ENCODE measurements at regions not wholly inside any gene's neighbourhood (a gene's known extent, or its start where the extent isn't known, plus 50 kb on each side); places are given as distances from the start of the nearest gene placed in this dataset.

DNA sequence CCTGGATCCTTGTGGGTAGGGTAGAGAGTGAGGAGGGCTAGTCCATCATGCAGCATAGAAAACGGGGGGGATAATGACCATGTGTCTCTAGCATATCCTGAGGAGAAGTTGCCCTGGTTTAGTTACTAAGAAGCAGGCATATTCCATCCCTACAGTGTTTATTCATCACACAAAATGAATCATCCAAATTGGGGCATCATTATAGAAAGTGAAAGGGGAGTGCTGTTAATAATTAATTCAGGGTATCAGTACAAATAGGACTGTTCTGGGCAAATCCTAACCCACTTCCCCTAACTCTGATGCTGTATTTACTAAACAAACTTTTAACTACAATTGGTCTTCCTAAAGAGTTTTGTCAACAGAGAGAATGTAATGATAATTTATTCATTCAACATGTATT, 281.1 kb upstream of the ARX start:
- no peak overlapping the region for H3K27ac Mint-ChIP-seq
- H3K27me3 ChIP-seq (ENCODE audit: insufficient read depth): no peaks in the 10 kb centered on the region
- no peaks in the 10 kb centered on the region for H3K36me3 Mint-ChIP-seq (ENCODE audit: low read depth)
- H3K9me2 ChIP-seq (ENCODE audit: insufficient read depth): no peaks in the 10 kb centered on the region
- no peaks in the 10 kb centered on the region for H3K9me3 Mint-ChIP-seq
- H4K20me1 ChIP-seq (replicated peaks; ENCODE audit: insufficient read depth): no peaks in the 10 kb centered on the region
- no peaks in the 10 kb centered on the region for H3K27me3 Mint-ChIP-seq (ENCODE audit: insufficient read depth, low read depth, poor library complexity)
- no peak overlapping the region for H3K27ac ChIP-seq (ENCODE audit: low read depth)
- no peaks in the 10 kb centered on the region for H3F3A ChIP-seq (replicated peaks; ENCODE audit: low read depth)
- no peaks in the 10 kb centered on the region; the same call in 2 of the 3 replicates for H3K4me1 Mint-ChIP-seq
- ATAC-seq: no peak
- DNase-seq (ENCODE audit: low spot score): no peak
- no peak overlapping the region for H3K4me2 ChIP-seq
- no peaks in the 10 kb centered on the region for H3K79me2 ChIP-seq (replicated peaks; ENCODE audit: insufficient read depth)
- no peaks in the 10 kb centered on the region; the same call in 1 of the 2 replicates for H3K4me1 ChIP-seq (ENCODE audit: insufficient read depth)
- no peaks in the 10 kb centered on the region for H3K36me3 ChIP-seq (ENCODE audit: insufficient read depth)
- no peak overlapping the region for H2AFZ ChIP-seq
- no peak overlapping the region for H3K4me3 ChIP-seq
- TF ChIP-seq NANOG (IDR thresholded peaks at IDR 0.05; ENCODE audit: borderline replicate concordance) (no peak), EZH2 (IDR thresholded peaks at IDR 0.05; ENCODE audit: low read depth, unreplicated experiment) (no peak), STAT1 (IDR thresholded peaks at IDR 0.05; ENCODE audit: unreplicated experiment) (no peak), JUNB (IDR thresholded peaks at IDR 0.05; ENCODE audit: unreplicated experiment) (no peak), ZNF331 (CRISPR knock-in tag; IDR thresholded peaks at IDR 0.05; ENCODE audit: low read depth) (no peak), POLR2AphosphoS5 (IDR thresholded peaks at IDR 0.05; ENCODE audit: low read depth) (no peak), EZH2phosphoT487 (IDR thresholded peaks at IDR 0.05; ENCODE audit: unreplicated experiment) (no peak)
- TF ChIP-seq, protein P1, sequence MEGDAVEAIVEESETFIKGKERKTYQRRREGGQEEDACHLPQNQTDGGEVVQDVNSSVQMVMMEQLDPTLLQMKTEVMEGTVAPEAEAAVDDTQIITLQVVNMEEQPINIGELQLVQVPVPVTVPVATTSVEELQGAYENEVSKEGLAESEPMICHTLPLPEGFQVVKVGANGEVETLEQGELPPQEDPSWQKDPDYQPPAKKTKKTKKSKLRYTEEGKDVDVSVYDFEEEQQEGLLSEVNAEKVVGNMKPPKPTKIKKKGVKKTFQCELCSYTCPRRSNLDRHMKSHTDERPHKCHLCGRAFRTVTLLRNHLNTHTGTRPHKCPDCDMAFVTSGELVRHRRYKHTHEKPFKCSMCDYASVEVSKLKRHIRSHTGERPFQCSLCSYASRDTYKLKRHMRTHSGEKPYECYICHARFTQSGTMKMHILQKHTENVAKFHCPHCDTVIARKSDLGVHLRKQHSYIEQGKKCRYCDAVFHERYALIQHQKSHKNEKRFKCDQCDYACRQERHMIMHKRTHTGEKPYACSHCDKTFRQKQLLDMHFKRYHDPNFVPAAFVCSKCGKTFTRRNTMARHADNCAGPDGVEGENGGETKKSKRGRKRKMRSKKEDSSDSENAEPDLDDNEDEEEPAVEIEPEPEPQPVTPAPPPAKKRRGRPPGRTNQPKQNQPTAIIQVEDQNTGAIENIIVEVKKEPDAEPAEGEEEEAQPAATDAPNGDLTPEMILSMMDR (conservative IDR thresholded peaks at IDR 0.05; ENCODE audit: low read depth in 2 of 2): no peak
- TF ChIP-seq, protein P2, sequence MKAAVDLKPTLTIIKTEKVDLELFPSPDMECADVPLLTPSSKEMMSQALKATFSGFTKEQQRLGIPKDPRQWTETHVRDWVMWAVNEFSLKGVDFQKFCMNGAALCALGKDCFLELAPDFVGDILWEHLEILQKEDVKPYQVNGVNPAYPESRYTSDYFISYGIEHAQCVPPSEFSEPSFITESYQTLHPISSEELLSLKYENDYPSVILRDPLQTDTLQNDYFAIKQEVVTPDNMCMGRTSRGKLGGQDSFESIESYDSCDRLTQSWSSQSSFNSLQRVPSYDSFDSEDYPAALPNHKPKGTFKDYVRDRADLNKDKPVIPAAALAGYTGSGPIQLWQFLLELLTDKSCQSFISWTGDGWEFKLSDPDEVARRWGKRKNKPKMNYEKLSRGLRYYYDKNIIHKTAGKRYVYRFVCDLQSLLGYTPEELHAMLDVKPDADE (IDR thresholded peaks at IDR 0.05): no peak
- TF ChIP-seq, protein P3, sequence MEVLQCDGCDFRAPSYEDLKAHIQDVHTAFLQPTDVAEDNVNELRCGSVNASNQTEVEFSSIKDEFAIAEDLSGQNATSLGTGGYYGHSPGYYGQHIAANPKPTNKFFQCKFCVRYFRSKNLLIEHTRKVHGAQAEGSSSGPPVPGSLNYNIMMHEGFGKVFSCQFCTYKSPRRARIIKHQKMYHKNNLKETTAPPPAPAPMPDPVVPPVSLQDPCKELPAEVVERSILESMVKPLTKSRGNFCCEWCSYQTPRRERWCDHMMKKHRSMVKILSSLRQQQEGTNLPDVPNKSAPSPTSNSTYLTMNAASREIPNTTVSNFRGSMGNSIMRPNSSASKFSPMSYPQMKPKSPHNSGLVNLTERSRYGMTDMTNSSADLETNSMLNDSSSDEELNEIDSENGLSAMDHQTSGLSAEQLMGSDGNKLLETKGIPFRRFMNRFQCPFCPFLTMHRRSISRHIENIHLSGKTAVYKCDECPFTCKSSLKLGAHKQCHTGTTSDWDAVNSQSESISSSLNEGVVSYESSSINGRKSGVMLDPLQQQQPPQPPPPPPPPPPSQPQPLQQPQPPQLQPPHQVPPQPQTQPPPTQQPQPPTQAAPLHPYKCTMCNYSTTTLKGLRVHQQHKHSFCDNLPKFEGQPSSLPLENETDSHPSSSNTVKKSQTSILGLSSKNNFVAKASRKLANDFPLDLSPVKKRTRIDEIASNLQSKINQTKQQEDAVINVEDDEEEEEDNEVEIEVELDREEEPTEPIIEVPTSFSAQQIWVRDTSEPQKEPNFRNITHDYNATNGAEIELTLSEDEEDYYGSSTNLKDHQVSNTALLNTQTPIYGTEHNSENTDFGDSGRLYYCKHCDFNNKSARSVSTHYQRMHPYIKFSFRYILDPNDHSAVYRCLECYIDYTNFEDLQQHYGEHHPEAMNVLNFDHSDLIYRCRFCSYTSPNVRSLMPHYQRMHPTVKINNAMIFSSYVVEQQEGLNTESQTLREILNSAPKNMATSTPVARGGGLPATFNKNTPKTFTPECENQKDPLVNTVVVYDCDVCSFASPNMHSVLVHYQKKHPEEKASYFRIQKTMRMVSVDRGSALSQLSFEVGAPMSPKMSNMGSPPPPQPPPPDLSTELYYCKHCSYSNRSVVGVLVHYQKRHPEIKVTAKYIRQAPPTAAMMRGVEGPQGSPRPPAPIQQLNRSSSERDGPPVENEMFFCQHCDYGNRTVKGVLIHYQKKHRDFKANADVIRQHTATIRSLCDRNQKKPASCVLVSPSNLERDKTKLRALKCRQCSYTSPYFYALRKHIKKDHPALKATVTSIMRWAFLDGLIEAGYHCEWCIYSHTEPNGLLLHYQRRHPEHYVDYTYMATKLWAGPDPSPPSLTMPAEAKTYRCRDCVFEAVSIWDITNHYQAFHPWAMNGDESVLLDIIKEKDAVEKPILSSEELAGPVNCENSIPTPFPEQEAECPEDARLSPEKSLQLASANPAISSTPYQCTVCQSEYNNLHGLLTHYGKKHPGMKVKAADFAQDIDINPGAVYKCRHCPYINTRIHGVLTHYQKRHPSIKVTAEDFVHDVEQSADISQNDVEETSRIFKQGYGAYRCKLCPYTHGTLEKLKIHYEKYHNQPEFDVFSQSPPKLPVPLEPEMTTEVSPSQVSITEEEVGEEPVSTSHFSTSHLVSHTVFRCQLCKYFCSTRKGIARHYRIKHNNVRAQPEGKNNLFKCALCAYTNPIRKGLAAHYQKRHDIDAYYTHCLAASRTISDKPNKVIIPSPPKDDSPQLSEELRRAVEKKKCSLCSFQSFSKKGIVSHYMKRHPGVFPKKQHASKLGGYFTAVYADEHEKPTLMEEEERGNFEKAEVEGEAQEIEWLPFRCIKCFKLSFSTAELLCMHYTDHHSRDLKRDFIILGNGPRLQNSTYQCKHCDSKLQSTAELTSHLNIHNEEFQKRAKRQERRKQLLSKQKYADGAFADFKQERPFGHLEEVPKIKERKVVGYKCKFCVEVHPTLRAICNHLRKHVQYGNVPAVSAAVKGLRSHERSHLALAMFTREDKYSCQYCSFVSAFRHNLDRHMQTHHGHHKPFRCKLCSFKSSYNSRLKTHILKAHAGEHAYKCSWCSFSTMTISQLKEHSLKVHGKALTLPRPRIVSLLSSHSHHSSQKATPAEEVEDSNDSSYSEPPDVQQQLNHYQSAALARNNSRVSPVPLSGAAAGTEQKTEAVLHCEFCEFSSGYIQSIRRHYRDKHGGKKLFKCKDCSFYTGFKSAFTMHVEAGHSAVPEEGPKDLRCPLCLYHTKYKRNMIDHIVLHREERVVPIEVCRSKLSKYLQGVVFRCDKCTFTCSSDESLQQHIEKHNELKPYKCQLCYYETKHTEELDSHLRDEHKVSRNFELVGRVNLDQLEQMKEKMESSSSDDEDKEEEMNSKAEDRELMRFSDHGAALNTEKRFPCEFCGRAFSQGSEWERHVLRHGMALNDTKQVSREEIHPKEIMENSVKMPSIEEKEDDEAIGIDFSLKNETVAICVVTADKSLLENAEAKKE (CRISPR knock-in tag; IDR thresholded peaks at IDR 0.05): no peak
- TF ChIP-seq, protein P4, sequence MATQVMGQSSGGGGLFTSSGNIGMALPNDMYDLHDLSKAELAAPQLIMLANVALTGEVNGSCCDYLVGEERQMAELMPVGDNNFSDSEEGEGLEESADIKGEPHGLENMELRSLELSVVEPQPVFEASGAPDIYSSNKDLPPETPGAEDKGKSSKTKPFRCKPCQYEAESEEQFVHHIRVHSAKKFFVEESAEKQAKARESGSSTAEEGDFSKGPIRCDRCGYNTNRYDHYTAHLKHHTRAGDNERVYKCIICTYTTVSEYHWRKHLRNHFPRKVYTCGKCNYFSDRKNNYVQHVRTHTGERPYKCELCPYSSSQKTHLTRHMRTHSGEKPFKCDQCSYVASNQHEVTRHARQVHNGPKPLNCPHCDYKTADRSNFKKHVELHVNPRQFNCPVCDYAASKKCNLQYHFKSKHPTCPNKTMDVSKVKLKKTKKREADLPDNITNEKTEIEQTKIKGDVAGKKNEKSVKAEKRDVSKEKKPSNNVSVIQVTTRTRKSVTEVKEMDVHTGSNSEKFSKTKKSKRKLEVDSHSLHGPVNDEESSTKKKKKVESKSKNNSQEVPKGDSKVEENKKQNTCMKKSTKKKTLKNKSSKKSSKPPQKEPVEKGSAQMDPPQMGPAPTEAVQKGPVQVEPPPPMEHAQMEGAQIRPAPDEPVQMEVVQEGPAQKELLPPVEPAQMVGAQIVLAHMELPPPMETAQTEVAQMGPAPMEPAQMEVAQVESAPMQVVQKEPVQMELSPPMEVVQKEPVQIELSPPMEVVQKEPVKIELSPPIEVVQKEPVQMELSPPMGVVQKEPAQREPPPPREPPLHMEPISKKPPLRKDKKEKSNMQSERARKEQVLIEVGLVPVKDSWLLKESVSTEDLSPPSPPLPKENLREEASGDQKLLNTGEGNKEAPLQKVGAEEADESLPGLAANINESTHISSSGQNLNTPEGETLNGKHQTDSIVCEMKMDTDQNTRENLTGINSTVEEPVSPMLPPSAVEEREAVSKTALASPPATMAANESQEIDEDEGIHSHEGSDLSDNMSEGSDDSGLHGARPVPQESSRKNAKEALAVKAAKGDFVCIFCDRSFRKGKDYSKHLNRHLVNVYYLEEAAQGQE (IDR thresholded peaks at IDR 0.05; ENCODE audit: unreplicated experiment): no peak
- no peak overlapping the region for H3K4me3 Mint-ChIP-seq
